Fibroblast of skin of scalp (primary cell): ENCODE measurements at regions not wholly inside any gene's neighbourhood (a gene's known extent, or its start where the extent isn't known, plus 50 kb on each side); places are given as distances from the start of the nearest gene placed in this dataset.
A peak's percentile ranks its signal among the peaks of the same experiment; 100 is the strongest.
"Not testable (repeated sequence)": the region's sequence is repeated elsewhere in the genome, so short reads cannot be mapped to it uniquely, and the experiment has no call there.

Source experiments
- DNase-seq: peaks from one replicate; pipeline ENCODE4 v3.0.0-alpha.2; 2013

DNA sequence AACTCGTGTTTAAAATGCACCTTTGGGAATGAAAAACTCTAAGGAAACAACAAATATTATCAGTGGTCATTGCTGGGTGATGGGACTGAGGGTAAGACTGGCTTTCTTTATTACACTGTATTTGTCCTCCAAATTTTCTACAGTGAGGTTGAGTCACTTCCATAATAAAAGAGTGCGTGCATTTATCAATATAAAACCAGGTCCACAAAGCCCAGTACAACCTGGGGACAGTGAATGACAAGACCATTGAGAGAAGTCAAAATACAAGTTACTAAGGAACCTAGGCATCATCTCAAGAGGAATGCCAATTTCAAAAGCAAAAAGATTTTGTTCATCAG, 76.4 kb downstream of the MAGED4 start:
- DNase-seq = no peak

GRCh38 chrX:52261463-52262194, 76.9 kb downstream of the MAGED4 start:
- DNase-seq = peak; percentile 90

- peak; percentile 1 for DNase-seq
Observed at GRCh38 chrX:52262195-52262546, 77.5 kb downstream of the MAGED4 start.

GRCh38 chrX:52263417-52263816, 78.7 kb downstream of the MAGED4 start:
- no peak for DNase-seq

DNA sequence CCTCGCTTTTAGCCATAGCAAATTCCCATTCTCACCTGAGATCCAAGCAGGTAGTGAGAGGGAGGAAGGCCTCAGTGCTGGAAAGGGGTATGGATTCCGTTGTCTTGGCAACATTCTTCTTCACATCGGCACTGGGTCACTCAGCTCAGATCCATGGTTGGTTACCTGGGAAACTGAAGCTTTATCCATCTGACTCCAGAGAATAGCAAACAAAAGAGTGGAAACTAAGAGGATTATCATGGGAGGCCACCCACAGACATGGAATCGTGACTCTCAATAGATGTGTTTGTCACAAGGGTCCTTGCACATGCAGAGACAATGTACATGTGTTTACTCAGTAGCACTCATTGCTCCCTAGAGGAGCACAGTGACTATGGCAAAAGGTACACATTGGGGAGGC, 81.0 kb downstream of the MAGED4 start:
- no peak for DNase-seq

GRCh38 chrX:52268502-52268901, 83.8 kb downstream of the MAGED4 start:
- not testable (repeated sequence) for DNase-seq

DNA sequence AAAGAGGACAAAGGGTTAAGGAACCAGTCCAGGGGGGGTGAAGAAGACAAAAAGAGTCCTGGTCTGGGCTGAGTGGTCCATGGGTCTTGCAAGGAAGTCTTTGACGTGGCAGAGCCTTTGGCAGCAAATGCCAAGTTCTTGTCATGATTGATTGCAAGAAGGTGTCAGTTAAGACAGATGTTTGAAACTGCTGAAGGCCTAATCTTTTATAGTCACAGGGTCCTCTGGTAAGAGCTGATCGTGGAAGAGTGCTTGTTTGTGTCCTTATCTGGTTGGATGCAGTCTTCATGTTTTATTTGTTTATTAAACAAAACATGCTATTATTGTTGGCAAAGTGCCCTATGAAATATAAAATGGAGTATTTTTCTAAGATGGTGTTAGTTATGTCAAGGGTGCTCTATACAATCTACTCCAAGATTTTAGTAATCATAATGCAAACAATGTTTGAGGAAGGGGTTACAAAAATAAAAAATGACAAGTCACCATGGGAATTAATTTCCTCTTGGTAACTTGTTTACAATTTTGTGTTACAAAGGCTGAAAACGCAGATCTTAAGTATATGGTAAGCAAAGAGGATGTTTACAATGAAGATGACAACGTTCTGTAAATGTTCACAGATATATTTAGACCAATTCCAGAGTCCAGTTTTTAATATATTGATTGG, 85.9 kb downstream of the MAGED4 start:
- no peak for DNase-seq

GRCh38 chrX:52271206-52271605, 86.5 kb downstream of the MAGED4 start:
- peak; percentile 4 for DNase-seq

- DNase-seq = no peak
Observed at GRCh38 chrX:52277666-52278065, 91.2 kb upstream of the XAGE2 start.

DNA sequence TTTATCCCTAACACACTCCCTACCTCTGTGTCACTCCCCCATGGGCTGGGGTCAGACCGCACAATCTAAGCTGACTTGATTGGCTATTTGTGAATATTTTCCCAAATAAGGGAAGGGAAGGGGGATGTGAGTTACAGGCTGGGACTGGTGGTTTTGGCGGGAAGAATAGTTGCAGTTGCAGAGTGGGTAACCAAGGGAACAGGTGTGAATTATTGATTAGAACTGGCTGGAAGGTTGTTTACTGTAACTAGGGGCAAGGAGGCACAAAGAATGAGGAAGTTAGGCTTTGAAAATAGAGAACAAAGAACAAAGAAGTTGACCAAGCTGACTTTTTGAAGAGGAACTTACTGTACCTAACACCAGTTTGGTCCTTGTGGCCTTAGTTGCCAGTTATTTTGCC, 88.0 kb upstream of the XAGE2 start:
- no peak for DNase-seq

DNA sequence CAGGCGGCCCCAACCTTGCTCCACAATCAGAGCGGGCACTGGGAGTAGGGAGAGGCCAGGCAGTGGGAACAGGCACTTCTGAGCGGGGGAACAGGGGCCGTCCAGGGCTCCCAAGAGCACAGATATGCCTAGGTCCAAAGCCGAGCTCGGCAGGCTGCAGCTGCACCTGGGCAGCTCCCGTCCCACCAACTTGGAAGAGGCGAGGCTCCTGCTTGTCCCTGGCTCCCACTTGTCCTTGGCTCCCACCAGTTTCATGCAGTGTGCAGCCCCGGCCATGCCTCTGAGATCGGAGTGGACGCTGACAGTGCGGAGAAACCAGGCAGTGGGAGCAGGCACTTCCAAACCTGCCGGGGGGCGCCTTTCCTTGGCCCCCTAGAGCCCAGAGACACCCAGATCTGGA, 84.0 kb upstream of the XAGE2 start:
- DNase-seq = no peak

GRCh38 chrX:52298968-52299367, 69.9 kb upstream of the XAGE2 start:
- not testable (repeated sequence) for DNase-seq

DNA sequence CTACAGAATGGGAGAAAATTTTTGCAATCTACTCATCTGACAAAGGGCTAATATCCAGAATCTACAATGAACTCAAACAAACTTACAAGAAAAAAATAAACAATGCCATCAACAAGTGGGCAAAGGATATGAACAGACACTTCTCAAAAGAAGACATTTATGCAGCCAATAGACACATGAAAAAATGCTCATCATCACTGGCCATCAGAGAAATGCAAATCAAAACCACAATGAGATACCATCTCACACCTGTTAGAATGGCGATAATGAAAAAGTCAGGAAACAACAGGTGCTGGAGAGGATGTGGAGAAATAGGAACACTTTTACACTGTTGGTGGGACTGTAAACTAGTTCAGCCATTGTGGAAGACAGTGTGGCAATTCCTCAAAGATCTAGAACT, 60.3 kb upstream of the XAGE2 start:
- DNase-seq = not testable (repeated sequence)
